HCT116 (cell line): ENCODE measurements at regions not wholly inside any gene's neighbourhood (a gene's known extent, or its start where the extent isn't known, plus 50 kb on each side); places are given as distances from the start of the nearest gene placed in this dataset.

Experiments used
- ATAC-seq: fragments of 200-7000 bp; cut with Tn5 transposase; 2 replicates; pipeline ENCODE4 v1.9.1; 2020; ENCODE audit warnings: mild to moderate bottlenecking, moderate library complexity
- BruUV-seq: library from RNA; stranded (reverse); fragments of 400-500 nt; replicated peaks from 2 replicates; lab custom pipeline; 2021; lab: Mats Ljungman, UMichigan
- CTCF ChIA-PET: fragments of 300-600 bp; sonication (Branson Sonifier 250); formaldehyde crosslinking; loops from one replicate; lab custom pipeline; 2021; ENCODE audit warnings: antibody characterized with exemption; lab: Charles Lee
- POLR2A ChIA-PET: fragments of 300-600, 350-600 bp; sonication (Branson Sonifier 250); formaldehyde crosslinking; loops from one replicate; lab custom pipeline; 2021; ENCODE audit warnings: antibody characterized with exemption; lab: Charles Lee
- RAD21 ChIA-PET, 2 experiments: fragments of 300-600 bp; sonication (Branson Sonifier 250); formaldehyde crosslinking; loops; one replicate each; lab custom pipeline; 2023; ENCODE audit warnings: low total read pairs in 2 of 2; ENCODE audit not compliant: uncharacterized antibody in 2 of 2, unreplicated experiment in 2 of 2, low non-redundant PET in 1 of 2; lab: Charles Lee
- DNase-seq: peaks from one replicate; pipeline ENCODE4 v3.0.0-alpha.2; 2010; ENCODE audit warnings: low read depth, low spot score
- H2AFZ ChIP-seq: fragments of 200-600 bp; shearing (Covaris generic), sonication (generic); 2 replicates; pipeline ENCODE4 v1.6.1; 2017; ENCODE audit warnings: low read depth, mixed run types, mixed read lengths, antibody characterized with exemption, low read length; ENCODE audit not compliant: poor library complexity, severe bottlenecking
- H3K27ac ChIP-seq: 2 replicates; pipeline ENCODE4 v1.5.1; 2012; ENCODE audit warnings: low read depth, low read length
- H3K27me3 ChIP-seq: fragments of 200-600 bp; sonication (generic); 2 replicates; pipeline ENCODE4 v1.6.1; 2016; ENCODE audit warnings: mixed run types, low read length, mixed read lengths; ENCODE audit not compliant: insufficient read depth
- H3K36me3 ChIP-seq, 2 experiments: fragments of 200-500 bp in 1 of 2; fragments of 200-600 bp in 1 of 2; sonication (Bioruptor generic) in 1 of 2; sonication (generic) in 1 of 2; 2 replicates each; pipeline versions ENCODE4 v1.5.1 to v1.6.1; 2014 to 2016; ENCODE audit warnings: low read length in 2 of 2, inconsistent platforms in 1 of 2, mixed read lengths in 1 of 2, mixed run types in 1 of 2; ENCODE audit not compliant: insufficient read depth in 2 of 2, control insufficient read depth in 1 of 2
- H3K4me1 ChIP-seq, 2 experiments: fragments of 200-600 bp in 1 of 2; sonication (generic) in 1 of 2; 2 replicates each; pipeline versions ENCODE4 v1.5.1 to v1.6.1; 2012 to 2017; ENCODE audit warnings: low read length in 2 of 2, inconsistent platforms in 1 of 2, mild to moderate bottlenecking in 1 of 2, mixed read lengths in 1 of 2, mixed run types in 1 of 2, moderate library complexity in 1 of 2; ENCODE audit not compliant: insufficient read depth in 2 of 2, control insufficient read depth in 1 of 2
- H3K4me2 ChIP-seq: fragments of 200-600 bp; sonication (generic); 2 replicates; pipeline ENCODE4 v1.6.1; 2017; ENCODE audit warnings: mixed run types, low read length, mixed read lengths
- H3K4me3 ChIP-seq, 2 experiments: fragments of 200-600 bp in 1 of 2; sonication (generic) in 1 of 2; replicated peaks in 1 of 2; 2 replicates each; pipeline ENCODE4 v1.5.1; 2011 to 2016; ENCODE audit warnings: low read length in 2 of 2, control low read depth in 1 of 2, low read depth in 1 of 2, mild to moderate bottlenecking in 1 of 2, mixed read lengths in 1 of 2, mixed run types in 1 of 2
- H3K79me2 ChIP-seq: fragments of 200-600 bp; sonication (generic); 2 replicates; pipeline ENCODE4 v1.6.1; 2017; ENCODE audit warnings: mild to moderate bottlenecking, mixed run types, low read length, moderate library complexity, mixed read lengths; ENCODE audit not compliant: insufficient read depth
- H3K9ac ChIP-seq: fragments of 200-600 bp; sonication (generic); 2 replicates; pipeline ENCODE4 v1.6.1; 2016; ENCODE audit warnings: low read length, mixed read lengths
- H3K9me2 ChIP-seq: fragments of 200-600 bp; sonication (generic), shearing (Covaris generic); 2 replicates; pipeline ENCODE4 v1.6.1; 2017; ENCODE audit warnings: mixed run types, mild to moderate bottlenecking, moderate library complexity; ENCODE audit not compliant: insufficient read depth
- H3K9me3 ChIP-seq, 2 experiments: fragments of 200-500 bp in 1 of 2; fragments of 200-600 bp in 1 of 2; sonication (Bioruptor generic) in 1 of 2; sonication (generic) in 1 of 2; 2 replicates each; pipeline ENCODE4 v1.6.1; 2014 to 2017; ENCODE audit warnings: low read length in 2 of 2, mixed read lengths in 2 of 2, inconsistent platforms in 1 of 2, low read depth in 1 of 2, mild to moderate bottlenecking in 1 of 2, mixed run types in 1 of 2, moderate library complexity in 1 of 2; ENCODE audit not compliant: control insufficient read depth in 1 of 2, insufficient read depth in 1 of 2
- H4K20me1 ChIP-seq: fragments of 200-600 bp; sonication (generic), shearing (Covaris generic); 2 replicates; pipeline ENCODE4 v1.6.1; 2017; ENCODE audit warnings: mixed run types, mild to moderate bottlenecking, moderate library complexity; ENCODE audit not compliant: insufficient read depth
- ATF3 ChIP-seq: IDR thresholded peaks from 2 replicates; pipeline ENCODE4 v1.6.1; 2012
- CEBPB ChIP-seq: IDR thresholded peaks from 2 replicates; pipeline ENCODE4 v1.6.1; 2012; ENCODE audit warnings: low read depth
- EZH2phosphoT487 ChIP-seq: fragments of 200-600 bp; IDR thresholded peaks from 2 replicates; pipeline ENCODE4 v1.6.1; 2018; ENCODE audit warnings: antibody characterized with exemption, borderline replicate concordance
- FOSL1 ChIP-seq: IDR thresholded peaks from 2 replicates; pipeline ENCODE4 v1.6.1; 2012; ENCODE audit warnings: low read depth
- POLR2A ChIP-seq: IDR thresholded peaks from 2 replicates; pipeline ENCODE4 v1.7.0; 2011; ENCODE audit warnings: borderline replicate concordance; ENCODE audit not compliant: insufficient read depth, insufficient read length; ENCODE audit errors: extremely low read depth
- RAD21 ChIP-seq: IDR thresholded peaks from 2 replicates; pipeline ENCODE4 v1.6.1; 2012; ENCODE audit warnings: low read depth, mild to moderate bottlenecking
- SIN3A ChIP-seq: IDR thresholded peaks from 2 replicates; pipeline ENCODE4 v1.6.1; 2012; ENCODE audit warnings: low read depth
- YY1 ChIP-seq: IDR thresholded peaks from 2 replicates; pipeline ENCODE4 v1.6.1; 2011; ENCODE audit warnings: low read length, low read depth, moderate library complexity, mild to moderate bottlenecking; ENCODE audit not compliant: insufficient replicate concordance; ENCODE audit errors: extremely low read depth
- intact Hi-C: fragments of 100-400 bp; cut with micrococcal nuclease; formaldehyde crosslinking; loops from 2 replicates; pipeline ENCODE4 v1.10.0; 2022
- TF ChIP-seq, protein P1 (sequence below): IDR thresholded peaks from 2 replicates; pipeline ENCODE4 v1.6.1; 2011; ENCODE audit warnings: mild to moderate bottlenecking, low read length, moderate library complexity; ENCODE audit not compliant: insufficient replicate concordance; ENCODE audit errors: extremely low read depth

- TF ChIP-seq, protein P1, sequence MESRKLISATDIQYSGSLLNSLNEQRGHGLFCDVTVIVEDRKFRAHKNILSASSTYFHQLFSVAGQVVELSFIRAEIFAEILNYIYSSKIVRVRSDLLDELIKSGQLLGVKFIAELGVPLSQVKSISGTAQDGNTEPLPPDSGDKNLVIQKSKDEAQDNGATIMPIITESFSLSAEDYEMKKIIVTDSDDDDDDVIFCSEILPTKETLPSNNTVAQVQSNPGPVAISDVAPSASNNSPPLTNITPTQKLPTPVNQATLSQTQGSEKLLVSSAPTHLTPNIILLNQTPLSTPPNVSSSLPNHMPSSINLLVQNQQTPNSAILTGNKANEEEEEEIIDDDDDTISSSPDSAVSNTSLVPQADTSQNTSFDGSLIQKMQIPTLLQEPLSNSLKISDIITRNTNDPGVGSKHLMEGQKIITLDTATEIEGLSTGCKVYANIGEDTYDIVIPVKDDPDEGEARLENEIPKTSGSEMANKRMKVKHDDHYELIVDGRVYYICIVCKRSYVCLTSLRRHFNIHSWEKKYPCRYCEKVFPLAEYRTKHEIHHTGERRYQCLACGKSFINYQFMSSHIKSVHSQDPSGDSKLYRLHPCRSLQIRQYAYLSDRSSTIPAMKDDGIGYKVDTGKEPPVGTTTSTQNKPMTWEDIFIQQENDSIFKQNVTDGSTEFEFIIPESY: no peak
- no peak for TF ChIP-seq CEBPB
- no peak for TF ChIP-seq RAD21
- TF ChIP-seq EZH2phosphoT487: no peak
Measured at GRCh38 chr4:186957952-186958555, 234.4 kb upstream of the FAT1 start (continued).

DNA sequence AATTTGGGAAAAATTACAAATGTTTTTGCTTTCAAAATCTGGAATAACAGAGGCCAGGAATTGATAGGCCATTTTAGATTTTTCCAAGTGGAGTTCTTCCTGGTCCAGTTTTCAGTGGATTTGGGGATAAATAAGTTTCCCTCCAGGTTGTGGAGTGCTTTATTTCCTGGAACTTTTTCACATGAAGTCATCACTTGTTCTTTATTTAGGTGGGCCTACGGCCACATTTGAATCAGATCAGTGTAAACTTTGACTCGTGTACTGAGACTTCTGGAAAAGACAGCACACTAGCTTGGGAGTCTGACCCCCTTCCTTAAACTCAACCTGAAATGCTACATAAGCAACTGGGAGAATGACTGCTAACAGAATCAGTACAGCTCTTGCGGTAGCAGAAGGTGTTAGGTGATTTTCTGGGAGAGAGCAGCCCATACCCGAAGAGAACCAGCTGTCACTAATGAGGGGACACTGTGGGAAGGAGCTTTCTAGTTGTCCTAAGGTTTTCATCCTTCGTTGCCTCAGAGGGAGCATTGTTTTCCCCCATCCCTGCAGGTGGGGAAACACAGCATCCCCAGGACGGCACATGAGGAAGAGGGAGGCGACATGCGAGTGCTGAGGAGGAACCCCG is 235.2 kb upstream of the FAT1 start:
- DNase-seq: no peak
- H3K79me2 ChIP-seq: no peaks in the 10 kb centered on the region
- H4K20me1 ChIP-seq: no peaks in the 10 kb centered on the region
- CTCF ChIA-PET: no interaction called here
- no peak overlapping the region for H2AFZ ChIP-seq
- H3K4me3 ChIP-seq: no peak overlapping the region
- no peak for ATAC-seq
- TF ChIP-seq YY1 (no peak), ATF3 (no peak), CEBPB (no peak), RAD21 (no peak), SIN3A (no peak), FOSL1 (no peak), POLR2A (no peak), EZH2phosphoT487 (no peak)
- TF ChIP-seq, protein P1: no peak
- TF ChIP-seq, all 23 proteins: peak for 0
- Histone ChIP-seq H3K36me3 (no peaks in the 10 kb centered on the region), H3K4me1 (peaks cover 0 to 5% of the 10 kb centered on the region in 2 experiments; a peak in 1 of 4 replicates), H3K27ac (no peak overlapping the region), H3K9ac (no peak overlapping the region), H3K9me3 (no peaks in the 10 kb centered on the region), H3K9me2 (no peaks in the 10 kb centered on the region), H3K4me2 (no peak overlapping the region), H3K27me3 (no peaks in the 10 kb centered on the region)
- POLR2A ChIA-PET: no interaction called here
- intact Hi-C loops: no loop called here
- RAD21 ChIA-PET: no interaction called here
- BruUV-seq: no TSS peak
